Mesenteric fat pad (tissue), 1 donor: ENCODE measurements at regions not wholly inside any gene's neighbourhood (a gene's known extent, or its start where the extent isn't known, plus 50 kb on each side); places are given as distances from the start of the nearest gene placed in this dataset.
A peak's percentile ranks its signal among the peaks of the same experiment; 100 is the strongest.

Source experiments
- DNase-seq: peaks from one replicate; pipeline ENCODE4 v3.0.0-alpha.2; 2020; ENCODE audit warnings: low spot score
- donor health status: DM: yes; HTN: yes; CAD: no.

- DNase-seq = no peak
Measured at GRCh38 chr12:4158306-4158705, 115.3 kb upstream of the CCND2 start.

DNA sequence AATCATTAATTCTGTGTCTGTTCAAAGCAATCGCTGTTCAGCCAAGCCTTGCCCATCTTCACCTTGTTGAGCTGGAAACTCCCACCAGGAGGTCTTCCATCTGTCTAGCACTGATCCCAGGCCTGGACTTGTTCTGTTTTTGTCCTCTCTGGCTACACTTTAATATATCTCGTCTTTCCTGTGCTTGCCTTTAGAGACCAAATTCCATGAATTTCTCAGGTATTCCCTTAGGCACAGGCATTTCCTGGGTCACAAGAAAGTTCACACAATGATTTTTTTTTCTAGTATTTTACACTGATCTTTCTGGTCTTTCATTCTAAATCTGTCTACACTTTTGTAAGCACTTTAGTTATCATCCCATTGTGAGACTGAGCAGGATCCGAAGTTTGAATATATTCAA lies 116.4 kb upstream of the CCND2 start:
- no peak for DNase-seq

GRCh38 chr12:4156317-4156716 lies 117.2 kb upstream of the CCND2 start:
- DNase-seq = no peak

DNA sequence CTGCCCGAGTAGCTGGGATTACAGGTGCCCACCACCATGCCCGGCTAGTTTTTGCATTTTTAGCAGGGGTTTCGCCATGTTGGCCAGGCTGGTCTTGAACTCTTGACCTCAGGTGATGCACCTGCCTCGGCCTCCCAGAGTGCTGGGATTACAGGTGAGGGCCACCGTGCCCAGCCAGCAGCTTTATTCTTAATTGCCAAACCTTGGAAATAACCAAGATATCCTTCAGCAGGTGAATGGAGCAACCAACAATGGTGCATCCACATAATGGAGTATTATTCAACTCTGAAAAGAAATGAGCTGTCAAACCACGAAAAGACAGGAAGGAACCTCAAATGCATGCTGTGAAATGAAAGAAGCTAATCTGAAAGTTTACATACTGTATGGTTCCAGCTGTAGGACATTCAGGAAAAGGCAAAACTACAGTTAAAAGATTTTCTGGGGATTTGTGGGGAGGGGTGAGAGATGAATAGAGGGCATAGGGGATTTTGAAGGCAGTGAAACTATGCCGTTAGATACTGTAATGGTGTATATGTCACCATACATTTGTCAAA lies 118.8 kb upstream of the CCND2 start:
- DNase-seq = no peak

- no peak for DNase-seq
Measured at GRCh38 chr12:4153343-4153892, 120.1 kb upstream of the CCND2 start.

DNA sequence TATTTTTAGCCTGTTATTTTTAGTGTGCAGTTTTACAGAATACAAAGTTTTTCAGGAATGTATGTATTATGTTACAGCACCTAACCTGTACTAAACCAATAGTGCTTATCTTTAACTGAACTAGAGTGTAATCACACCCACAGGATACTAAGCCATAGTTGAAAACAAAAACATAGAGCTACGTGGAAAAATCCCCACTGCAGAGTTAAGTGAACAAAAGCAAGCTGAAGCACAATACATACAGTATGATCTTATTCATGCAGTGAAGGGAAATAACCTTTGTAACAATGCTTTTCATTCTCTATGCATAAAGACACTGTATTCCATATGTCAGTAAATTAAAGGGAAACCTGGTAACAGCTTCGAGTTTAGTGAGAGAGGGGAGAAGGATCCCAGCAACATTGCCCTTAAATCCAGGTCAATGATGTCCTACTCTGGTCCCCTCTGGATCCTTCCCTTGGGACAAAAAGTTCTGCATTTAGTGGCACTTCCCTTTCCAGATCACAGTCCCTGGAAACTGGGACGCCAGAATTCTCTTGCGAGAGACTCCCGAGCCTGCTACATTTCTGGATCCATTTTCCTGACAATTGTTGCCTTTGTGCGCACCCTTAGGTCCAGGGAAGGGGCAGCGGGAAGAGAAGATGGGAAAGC lies 121.3 kb upstream of the CCND2 start:
- no peak for DNase-seq

DNA sequence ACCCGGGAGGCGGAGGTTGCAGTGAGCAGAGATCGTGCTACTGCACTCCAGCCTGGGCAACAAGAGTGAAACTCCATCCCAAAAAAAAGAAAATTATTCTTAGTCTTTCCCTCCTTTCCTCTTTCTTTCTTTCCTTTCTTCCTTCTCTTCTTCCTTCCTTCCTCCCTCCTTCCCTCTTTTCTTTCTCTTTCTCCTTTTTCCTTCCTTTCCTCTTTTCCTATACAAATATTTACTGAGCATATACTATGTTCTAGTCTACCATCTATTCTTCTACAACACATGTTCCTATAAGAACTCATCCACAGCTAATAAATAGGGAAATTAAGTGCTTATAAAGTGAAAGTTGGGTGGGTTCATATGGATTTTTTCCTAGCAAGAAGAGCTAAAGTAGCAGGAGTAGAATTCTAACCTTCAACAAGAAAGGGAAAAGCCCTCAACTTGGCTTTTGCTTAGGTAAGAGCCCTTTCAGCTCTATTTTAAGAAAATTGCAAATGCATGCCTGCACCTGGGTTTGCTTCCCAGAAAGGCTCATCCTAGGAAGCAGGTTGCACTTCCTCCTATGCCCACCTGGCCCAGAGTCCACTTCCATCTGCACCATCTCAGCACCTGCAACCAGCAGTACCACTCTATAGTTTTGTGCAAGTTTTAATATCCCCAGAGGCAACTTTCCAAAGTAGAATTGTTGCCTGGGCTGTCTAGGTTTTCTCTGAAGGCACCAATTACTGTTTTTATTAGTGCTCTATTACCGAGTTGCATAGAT lies 122.0 kb upstream of the CCND2 start:
- peak; percentile 3 for DNase-seq

DNA sequence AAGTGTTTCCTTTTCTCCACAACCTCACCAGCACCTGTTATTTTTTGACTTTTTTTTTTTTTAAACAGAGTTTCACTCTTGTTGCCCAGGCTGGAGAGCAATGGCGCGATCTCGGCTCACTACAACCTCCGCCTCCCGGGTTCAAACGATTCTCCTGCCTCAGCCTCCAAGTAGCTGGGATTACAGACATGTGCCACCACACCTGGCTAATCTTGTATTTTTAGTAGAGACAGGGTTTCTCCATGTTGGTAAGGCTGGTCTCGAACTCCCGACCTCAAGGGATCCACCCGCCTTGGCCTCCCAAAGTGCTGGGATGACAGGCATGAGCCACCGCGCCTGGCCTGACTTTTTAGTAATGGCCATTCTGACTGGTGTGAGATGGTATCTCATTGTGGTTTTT lies 123.2 kb upstream of the CCND2 start:
- peak; percentile 57 for DNase-seq

DNA sequence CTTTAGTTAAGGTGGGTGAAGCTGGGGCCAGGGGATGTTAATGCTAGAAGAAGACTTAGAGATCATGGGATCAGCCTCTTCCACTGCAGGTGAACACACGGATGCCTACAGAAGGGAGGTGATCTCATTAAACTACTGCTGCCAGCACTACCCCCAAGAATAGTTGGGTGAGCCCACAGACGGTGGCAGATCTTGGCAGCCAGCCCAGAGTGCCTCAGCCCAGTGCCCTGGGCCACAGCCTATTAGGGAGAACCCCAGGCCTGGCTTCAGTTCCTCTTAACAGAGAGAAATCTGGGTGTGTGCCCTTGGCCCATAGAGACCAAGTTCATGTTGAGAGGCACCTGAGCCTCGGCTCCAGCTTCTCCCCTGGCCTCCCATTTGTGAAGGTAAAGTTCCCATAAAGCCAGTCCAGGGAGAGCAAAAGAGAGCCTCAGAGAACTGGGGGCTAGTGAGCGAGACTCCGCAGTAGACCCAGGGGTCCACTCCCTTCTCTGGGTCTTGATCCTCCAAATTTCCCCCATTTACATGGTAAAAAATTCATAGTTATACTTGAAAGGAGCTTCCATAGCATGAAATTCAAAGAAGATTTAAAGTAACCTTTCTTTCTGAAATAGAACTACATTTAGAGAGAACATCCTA lies 125.0 kb upstream of the CCND2 start:
- peak; percentile 88 for DNase-seq

- DNase-seq = peak; percentile 37
Measured at GRCh38 chr12:4147031-4147481, 126.5 kb upstream of the CCND2 start.

DNA sequence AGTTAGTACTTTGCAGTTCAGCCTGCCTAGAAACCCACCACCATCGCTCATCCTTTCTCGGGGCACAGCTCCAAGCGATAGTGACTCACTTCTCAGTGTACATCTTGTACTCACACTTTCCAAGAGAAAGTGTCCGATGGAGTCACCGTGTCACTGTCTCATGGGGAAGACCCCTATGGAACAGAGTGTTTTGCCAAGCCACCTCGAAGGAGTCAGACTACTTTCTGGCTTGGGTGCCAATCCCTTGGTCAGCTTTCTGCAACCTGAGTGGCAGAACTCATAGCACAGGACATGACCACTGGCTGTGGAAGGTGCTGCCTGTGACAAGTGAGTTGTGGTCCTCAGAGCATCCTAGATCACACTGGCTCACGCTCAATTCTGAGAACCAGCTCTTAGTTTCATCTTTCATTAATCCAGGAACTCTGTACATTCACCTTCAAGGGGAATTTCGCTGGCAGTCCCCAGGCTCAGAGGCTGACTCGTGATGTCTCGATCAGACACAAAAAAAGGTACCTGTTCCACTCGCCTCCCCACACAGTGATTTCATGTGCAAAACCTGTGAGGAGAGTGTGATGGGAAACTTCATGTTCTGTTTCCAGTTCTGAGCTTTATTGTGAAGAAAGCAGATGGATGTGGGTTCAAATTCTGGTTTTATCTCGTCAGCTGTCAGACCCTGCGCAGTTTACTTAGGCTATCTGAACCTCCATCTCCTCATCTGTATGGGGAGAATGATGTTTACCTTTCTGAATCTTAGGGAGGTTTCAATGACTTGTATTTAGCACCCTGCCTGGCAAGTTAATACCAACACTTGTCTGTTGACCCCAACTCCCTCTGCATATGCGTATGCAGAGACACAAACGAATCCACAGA lies 127.3 kb upstream of the CCND2 start:
- DNase-seq = peak; percentile 45

GRCh38 chr12:4144676-4145075 lies 128.9 kb upstream of the CCND2 start:
- peak; percentile 6 for DNase-seq

DNA sequence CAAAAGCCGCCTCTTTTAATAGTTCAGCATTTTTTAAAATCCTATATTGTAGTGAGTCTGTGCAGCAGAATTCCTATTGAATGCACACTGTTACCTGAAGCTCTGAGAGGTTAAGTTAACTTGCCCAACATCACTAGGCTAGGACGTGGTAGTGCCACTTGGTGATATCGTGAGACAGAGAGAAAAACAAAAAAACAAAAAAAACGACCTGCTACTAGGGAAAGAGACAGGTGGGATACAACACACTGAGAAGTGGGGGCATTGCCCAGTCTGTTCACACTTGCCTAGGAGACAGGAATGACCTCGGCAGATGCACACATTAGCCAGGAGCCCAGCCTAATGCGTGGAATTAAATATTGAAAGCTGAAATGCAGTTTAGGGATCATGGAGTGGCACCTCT lies 129.7 kb upstream of the CCND2 start:
- no peak for DNase-seq

DNA sequence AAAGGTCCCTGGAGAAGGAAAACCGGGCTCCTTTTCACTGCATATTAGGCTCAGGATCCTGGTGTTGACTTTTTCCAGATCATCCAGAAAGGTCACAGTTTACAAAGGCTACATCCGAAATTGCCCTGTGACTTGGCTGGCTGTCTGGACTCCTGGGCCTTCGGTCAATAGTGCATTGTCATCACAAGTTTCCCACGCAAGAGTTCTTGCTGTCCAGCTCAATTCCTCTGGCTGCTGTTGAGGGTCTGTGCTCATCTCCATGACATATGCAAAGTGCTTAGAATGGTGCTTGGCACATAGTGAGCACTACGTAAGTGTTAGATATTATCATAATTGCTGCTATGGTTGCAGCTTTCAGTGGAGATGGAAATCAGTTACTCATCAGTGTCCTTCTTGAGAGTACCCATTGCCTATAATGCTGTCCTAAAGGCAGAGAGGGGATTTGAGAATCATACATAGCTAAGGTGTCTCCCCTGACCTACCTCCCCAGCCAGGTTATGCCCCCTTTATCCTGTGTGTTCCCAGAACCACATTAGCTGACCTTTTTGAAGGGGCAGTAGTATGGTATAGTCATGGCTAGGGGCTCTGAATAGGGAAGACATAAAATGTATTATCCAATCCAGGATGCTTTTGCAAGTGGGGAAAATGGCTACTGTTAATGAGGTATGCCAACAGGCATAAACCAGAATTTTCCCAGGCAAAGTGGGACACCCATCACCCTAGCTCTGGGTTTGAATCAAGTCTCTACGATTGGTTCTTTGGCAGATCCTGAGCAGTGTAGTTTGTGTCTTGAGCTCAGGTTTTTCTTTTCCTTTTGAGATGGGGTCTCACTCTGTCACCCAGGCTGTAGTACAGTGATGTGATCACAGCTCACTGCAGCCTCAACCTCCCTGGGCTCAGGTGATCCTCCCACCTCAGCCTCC lies 132.0 kb upstream of the CCND2 start:
- peak; percentile 64 for DNase-seq

DNA sequence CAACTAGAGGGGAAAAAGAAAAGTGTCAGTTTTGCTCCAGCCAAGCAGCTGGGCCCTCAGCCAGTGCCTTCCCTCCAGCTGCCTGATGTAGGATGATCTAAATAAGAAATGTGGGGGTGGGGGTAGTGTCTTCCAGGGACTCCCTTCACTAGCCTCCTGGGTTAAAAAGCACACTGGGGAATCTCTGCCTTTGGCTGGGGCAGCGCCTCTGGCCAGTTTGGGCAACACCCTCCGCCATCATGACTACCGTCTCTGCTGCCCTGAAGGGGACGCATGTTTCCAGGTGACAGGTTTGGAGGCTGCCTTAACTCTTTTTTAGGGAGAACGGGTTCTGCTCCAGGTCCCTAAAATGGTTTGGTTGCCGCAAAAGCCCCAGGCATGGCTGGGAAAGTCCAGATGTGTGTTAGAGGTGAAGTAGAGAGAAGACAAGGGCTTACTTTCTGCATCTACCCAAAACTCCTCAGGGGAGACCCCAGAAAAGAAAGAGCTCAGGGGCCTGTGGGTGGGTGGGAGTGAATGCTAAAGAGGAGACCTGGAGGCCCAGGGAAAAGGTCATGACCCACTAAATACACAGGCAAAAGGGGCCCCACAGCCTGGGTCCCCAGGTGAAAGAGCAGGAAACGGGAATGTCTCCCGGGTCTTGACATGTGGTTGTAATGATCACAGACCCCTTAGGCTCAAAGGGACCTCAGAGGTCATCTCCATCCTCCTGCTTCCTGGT lies 132.8 kb upstream of the CCND2 start:
- peak; percentile 75 for DNase-seq

DNA sequence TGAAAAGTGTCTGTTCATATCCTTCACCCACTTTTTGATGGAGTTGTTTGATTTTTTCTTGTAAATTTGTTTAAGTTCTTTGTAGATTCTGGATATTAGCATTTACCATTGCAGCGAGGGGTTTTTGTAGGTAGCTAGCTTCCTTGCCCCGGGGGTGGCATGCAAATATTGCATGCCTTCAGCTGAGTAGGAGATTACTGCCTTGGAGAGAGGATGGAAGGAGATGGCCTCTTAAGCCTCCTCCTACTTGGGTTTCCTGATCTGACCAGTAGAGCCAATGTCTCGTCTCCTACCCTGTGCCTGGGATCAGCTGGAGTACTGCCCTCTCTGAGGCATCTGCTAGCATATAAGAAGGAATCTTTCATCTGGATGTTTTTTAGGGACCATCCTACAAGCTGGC lies 134.4 kb upstream of the CCND2 start:
- DNase-seq = no peak

GRCh38 chr12:4138532-4138931 lies 135.0 kb upstream of the CCND2 start:
- DNase-seq = peak; percentile 4

DNA sequence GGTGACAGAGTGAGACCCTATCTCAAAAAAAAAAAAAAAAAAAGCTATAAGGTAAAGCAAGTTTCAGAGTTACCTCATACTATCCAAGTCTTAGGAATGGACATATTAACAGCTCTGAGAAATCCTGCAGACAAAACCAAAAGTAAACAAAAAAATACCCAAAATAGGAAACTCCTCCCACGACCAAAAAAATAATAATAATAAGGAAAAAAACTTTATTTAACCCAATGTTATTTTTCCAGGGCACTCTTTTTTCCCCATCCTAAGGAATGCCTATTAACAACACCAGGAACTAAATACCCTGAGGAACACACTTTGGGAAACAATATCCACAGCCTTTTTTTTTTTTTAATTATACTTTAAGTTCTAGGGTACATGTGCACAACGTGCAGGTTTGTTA lies 135.5 kb upstream of the CCND2 start:
- DNase-seq = no peak

DNA sequence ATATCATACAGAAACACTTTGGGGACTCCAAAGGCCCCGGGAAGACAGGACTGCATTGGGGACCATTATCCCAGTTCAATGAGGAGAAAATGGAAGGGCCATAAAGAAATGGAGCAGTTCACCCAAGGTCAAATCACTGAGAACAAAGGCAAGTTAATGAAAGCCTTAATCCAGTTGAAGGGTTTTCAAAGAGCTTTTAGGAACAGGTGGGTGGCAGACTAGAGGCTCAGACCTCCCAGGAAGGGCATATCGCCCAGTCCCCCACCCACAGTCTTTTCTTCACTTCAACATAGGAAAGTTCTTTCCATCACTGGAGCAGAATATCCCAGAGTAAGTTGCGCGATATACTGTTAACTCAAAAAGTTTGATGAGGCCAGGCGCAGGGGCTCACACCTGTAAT lies 136.1 kb upstream of the CCND2 start:
- no peak for DNase-seq
